ENCODE measurements at regions not wholly inside any gene's neighbourhood (a gene's known extent, or its start where the extent isn't known, plus 50 kb on each side); places are given as distances from the start of the nearest gene placed in this dataset.

- no peak for TF ChIP-seq ZBTB33 (IDR thresholded peaks at IDR 0.05; ENCODE audit: extremely low read depth, insufficient replicate concordance, low read length)
- no peak for TF ChIP-seq JUND (IDR thresholded peaks at IDR 0.05)
- TF ChIP-seq EGR1 (IDR thresholded peaks at IDR 0.05; ENCODE audit: low read depth), result no peak
- no peak for TF ChIP-seq MAX (IDR thresholded peaks at IDR 0.05)
- TF ChIP-seq TCF7L2 (IDR thresholded peaks at IDR 0.05; ENCODE audit: borderline replicate concordance, extremely low read depth, insufficient read depth, insufficient read length), result no peak
- no peak for TF ChIP-seq RAD21 (IDR thresholded peaks at IDR 0.05; ENCODE audit: low read depth)
- TF ChIP-seq CEBPB (IDR thresholded peaks at IDR 0.05; ENCODE audit: low read depth), result no peak
These were observed 53.4 kb upstream of the KLF7 start (continued) for GRCh38 chr2:207219081-207219630.

GRCh38 chr2:207219676-207220501 is 54.1 kb upstream of the KLF7 start:
- CTCF ChIA-PET, result no interaction called here
- no peaks in the 10 kb centered on the region for H3K36me3 ChIP-seq (ENCODE audit: control insufficient read depth in 1 of 2, insufficient read depth in 2 of 2, low read length in 2 of 2)
- no peaks in the 10 kb centered on the region for H3K9me3 ChIP-seq (ENCODE audit: control insufficient read depth in 1 of 2, insufficient read depth in 1 of 2, low read depth in 1 of 2, low read length in 2 of 2)
- no peaks in the 10 kb centered on the region for H3K4me1 ChIP-seq (ENCODE audit: control insufficient read depth in 1 of 2, insufficient read depth in 2 of 2, low read length in 2 of 2)
- H2AFZ ChIP-seq (ENCODE audit: low read depth, low read length, poor library complexity, severe bottlenecking), result no peak overlapping the region
- H3K4me2 ChIP-seq (ENCODE audit: low read length), result no peak overlapping the region
- RAD21 ChIA-PET (ENCODE audit: low non-redundant PET in 1 of 2, low total read pairs in 2 of 2, uncharacterized antibody in 2 of 2, unreplicated experiment in 2 of 2), result no interaction called here
- H3K27ac ChIP-seq (ENCODE audit: low read depth, low read length), result no peak overlapping the region
- no peak for DNase-seq (ENCODE audit: low read depth, low spot score)
- H4K20me1 ChIP-seq (ENCODE audit: insufficient read depth), result no peaks in the 10 kb centered on the region
- H3K79me2 ChIP-seq (ENCODE audit: insufficient read depth, low read length), result no peaks in the 10 kb centered on the region
- no peak overlapping the region for H3K4me3 ChIP-seq (replicated peaks in 1 of 2; ENCODE audit: low read depth in 1 of 2, low read length in 2 of 2)
- no TSS peak for BruUV-seq (replicated peaks)
- no peak overlapping the region for H3K9ac ChIP-seq (ENCODE audit: low read length)
- intact Hi-C loops (cut with micrococcal nuclease), result no loop called here
- ATAC-seq, result no peak
- no peaks in the 10 kb centered on the region for H3K9me2 ChIP-seq (ENCODE audit: insufficient read depth)
- POLR2A ChIA-PET, result no interaction called here
- H3K27me3 ChIP-seq (ENCODE audit: insufficient read depth, low read length), result 0 out of 2 replicates have a peak, but pooled peaks cover 5% of the 10 kb centered on the region
- TF ChIP-seq SRF (IDR thresholded peaks at IDR 0.05; ENCODE audit: low read depth), result no peak
- no peak for TF ChIP-seq POLR2A (IDR thresholded peaks at IDR 0.05; ENCODE audit: borderline replicate concordance, extremely low read depth, insufficient read depth, insufficient read length)
- no peak for TF ChIP-seq ZFX (IDR thresholded peaks at IDR 0.05)
- no peak for TF ChIP-seq SIN3A (IDR thresholded peaks at IDR 0.05; ENCODE audit: low read depth)
- no peak for TF ChIP-seq RAD21 (IDR thresholded peaks at IDR 0.05; ENCODE audit: low read depth)
- no peak for TF ChIP-seq ZNF274 (IDR thresholded peaks at IDR 0.05; ENCODE audit: low read depth, low read length)
- TF ChIP-seq FOSL1 (IDR thresholded peaks at IDR 0.05; ENCODE audit: low read depth), result no peak
- no peak for TF ChIP-seq SP1 (IDR thresholded peaks at IDR 0.05; ENCODE audit: low read depth)
- no peak for TF ChIP-seq EZH2phosphoT487 (IDR thresholded peaks at IDR 0.05; ENCODE audit: borderline replicate concordance)
- no peak for TF ChIP-seq REST (IDR thresholded peaks at IDR 0.05; ENCODE audit: low read depth)
- TF ChIP-seq YY1 (IDR thresholded peaks at IDR 0.05; ENCODE audit: extremely low read depth, insufficient replicate concordance, low read depth, low read length), result no peak
- TF ChIP-seq POLR2AphosphoS5 (IDR thresholded peaks at IDR 0.05; ENCODE audit: low read depth, low read length), result no peak
- no peak for TF ChIP-seq TCF7L2 (IDR thresholded peaks at IDR 0.05; ENCODE audit: borderline replicate concordance, extremely low read depth, insufficient read depth, insufficient read length)
